Renal cortical epithelial cell (primary cell): ENCODE measurements at regions not wholly inside any gene's neighbourhood (a gene's known extent, or its start where the extent isn't known, plus 50 kb on each side); places are given as distances from the start of the nearest gene placed in this dataset.
"Not testable (repeated sequence)": the region's sequence is repeated elsewhere in the genome, so short reads cannot be mapped to it uniquely, and the experiment has no call there.

Source experiments
- DNase-seq: peaks from one replicate; pipeline ENCODE4 v3.0.0-alpha.2; 2011; ENCODE audit warnings: low read depth

DNA sequence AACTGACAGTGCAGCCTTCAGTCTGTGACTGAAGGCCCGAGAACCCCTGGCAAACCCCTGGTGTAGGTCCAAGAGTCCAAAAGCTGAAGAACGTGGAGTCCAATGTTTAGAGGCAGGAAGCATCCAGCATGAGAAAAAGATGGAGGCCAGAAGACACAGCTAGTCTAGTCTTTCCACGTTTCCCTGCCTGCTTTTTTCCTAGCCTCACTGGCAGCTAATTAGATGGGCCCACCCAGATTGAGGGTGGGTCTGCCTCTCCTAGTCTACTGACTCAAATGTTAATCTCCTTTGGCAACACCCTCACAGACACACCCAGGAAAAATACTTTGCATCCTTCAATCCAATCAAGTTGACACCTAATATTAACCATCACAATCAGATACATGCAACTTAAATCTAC, 87.8 kb downstream of the TENT5D start:
- DNase-seq = not testable (repeated sequence)

DNA sequence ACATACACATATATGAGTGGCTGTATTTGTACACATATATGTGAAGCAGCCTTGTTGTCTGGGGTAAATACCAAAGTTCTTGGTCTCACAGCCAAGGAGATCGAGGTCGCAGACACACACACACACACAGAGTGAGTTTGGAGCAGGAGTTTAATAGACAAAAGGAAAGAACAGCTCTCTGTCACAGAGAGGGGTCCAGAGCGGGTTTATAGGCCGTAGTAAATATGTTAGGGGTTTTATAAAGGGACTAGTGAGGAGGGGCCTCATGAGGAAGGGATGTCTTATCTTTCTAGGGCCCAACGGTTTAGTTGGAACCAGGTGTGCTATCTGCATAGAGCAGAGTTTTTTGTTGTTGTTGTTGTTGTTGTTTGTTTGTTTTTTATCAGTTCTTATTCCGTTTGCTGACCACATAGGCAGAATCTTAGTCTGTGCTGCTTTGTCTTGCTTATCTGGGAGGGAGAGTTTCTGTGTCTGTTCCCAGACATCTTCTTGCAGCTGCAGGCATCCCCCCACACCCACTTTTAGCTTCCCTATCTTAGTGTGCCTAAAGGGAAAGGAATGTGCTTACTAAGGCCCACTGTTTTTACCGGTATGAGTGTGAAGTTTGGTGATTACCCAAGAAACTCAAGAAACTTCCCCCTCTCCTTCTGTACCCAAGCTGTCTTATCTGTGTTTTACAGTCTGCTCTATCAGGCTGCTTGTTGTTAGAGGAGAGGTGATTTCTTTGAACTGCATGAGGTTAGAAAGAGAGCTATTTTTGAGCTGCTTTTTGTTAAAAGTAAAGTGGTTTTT, 91.9 kb downstream of the TENT5D start:
- peak; percentile 32 for DNase-seq

DNA sequence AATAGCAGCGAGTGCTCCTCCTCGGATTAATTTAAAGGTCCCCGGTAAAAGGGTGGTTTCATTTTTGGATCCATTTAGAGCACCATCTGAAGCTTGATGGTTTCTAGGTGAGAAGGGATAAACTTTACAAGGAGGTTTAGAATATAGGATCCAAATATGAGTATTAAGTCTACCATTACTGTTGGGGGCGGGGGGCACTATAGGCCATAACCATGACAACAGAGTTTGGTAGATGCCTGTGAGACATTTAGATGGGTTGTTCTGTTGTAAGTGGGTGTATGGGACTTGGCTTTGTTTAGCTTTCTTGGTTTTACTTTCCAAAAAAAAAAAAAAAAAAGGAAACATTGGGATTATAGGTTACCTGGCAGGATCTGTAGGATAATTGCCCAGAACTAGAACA, 92.7 kb downstream of the TENT5D start:
- DNase-seq = no peak

DNA sequence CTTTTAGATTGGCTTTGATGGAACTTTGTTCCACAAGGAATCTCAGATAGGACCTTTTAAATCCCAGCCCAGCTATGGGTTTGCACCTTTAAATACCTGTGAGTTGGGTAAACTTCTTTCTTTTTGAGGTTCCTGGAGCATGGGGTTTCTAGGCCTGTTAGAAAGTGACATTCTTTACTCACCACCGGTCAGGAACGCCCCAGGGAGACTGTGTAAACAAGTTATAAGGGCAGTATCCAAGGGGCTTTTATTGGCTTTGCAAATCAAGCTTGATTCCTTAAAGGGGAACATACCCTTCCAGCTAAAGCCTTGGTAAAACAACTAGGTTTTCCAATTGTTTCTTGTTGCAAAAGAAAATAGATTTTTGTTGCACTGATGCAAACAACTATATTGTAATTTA, 93.4 kb downstream of the TENT5D start:
- DNase-seq = peak; percentile 12

DNA sequence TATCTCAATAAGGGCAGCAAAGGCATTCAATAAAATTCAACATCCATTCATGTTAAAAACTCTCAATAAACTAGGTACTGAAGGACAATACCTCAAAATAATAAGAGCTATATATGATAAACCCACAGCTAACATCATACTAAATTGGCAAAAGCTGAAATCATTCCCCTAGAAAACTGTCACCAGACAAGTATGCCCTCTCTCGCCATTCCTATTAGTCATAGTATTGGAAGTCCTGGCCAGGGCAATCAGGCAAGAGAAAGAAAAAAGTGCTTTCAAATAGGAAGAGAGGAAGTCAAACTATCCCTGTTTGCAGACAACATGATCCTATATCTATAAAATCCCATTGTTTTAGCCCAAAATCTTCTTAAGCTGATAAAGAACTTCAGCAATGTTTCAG, 116.8 kb downstream of the TENT5D start:
- no peak for DNase-seq

DNA sequence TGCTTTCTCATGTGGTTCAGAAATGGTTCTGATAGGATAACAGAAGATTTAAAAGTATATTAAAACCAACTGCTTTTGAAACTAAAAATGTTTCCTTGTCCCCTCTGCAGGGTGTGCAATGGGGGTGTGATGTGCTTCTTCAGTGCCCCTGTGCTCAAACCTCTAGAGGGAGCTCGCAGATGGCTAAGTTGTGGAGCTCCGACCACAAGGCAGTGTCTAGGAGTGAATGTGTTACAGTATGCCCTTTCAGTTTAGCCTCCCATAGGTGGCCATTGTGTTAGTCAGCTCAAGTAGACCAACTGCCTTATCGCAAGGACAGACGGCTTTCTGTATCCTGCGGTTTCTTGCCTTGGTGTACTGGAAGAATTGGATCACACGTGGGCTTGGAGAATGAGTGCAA, 130.5 kb downstream of the TENT5D start:
- no peak for DNase-seq

DNA sequence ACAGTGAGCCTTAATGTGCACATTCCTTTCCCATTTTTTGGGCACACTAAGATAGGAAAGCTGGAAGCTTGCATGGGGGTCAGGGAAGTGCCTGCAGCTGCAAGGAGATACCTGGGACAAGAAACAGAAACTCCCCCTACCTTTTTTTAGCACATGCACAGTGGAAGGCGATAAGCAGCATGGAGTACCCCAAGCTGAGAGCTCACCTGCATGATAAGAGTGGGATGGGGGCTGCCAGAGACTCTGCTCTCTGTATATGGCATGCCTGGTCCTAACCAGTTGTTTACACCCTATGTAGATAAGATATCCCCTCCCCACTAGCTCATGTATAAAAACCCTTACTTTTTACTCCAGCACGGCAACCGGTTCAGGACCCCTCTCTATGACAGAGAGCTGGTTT, 135.9 kb downstream of the TENT5D start:
- no peak for DNase-seq

DNA sequence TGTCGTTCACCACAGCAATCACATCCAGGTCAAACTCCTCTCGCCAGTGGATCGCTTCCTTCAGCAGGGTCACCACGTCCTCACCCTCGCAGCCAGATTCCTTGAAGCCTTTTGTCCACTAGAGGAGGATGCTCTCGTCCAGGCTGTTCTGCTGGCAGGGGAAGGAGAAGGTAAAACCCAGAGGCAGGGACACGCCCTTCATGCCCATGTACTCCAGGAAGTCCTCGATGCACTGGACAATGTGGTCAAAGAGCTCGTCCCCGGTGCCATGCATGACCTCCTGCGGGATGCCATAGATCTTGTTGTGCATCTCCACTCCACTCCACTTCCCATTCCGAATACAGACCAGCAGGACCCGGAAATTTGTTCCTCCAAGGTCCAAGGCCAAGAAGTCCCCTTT, 152.4 kb downstream of the TENT5D start:
- DNase-seq = no peak

DNA sequence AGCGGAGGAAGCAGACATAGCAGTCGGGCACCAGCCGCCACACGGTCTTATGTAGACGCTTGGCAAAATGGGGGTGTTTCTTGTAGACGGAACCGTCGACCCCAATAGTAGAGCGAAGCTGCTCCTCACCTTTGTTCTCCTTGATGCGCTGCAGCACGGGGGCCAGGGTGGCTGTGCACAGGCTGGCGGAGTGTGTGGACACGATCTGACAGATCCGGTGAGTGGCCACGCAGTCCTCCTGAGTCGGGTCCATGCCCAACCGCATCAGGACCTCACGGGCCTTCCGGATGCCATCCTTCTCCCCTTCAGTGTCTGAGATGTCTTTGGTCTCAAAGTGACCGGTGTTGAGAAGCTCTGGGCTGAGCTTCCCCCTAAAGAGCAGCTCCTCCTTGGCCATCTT, 153.0 kb downstream of the TENT5D start:
- DNase-seq = no peak

DNA sequence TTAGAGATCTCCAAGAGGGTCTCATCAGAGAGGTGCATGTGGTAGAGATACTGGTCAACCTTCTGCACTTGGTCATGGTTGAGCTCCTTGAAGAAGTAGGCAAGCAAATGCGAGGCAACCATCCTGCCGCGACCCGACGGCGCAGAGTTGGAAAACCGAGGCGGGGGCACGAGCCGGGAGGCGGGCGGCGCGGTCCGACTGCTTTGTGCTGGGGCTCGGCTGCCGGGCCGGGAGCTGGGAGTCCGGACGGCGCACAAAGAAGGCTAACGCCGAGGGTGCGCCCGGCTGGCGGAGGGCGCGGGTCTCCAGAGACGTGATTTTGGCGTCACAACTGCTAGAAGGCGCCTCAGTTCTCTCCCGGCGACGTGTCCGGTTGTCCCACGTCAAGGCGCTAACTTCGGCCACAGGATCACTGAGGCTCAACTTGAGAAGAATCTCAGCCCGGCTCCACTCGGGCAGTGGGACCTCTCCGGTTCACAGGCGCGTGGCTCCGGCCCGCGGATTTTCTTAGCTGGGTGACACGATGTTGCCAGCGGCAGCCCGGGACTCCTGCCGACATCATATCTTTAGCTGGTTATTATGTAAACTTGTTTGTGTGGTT, 154.3 kb downstream of the TENT5D start:
- DNase-seq = not testable (repeated sequence)

DNA sequence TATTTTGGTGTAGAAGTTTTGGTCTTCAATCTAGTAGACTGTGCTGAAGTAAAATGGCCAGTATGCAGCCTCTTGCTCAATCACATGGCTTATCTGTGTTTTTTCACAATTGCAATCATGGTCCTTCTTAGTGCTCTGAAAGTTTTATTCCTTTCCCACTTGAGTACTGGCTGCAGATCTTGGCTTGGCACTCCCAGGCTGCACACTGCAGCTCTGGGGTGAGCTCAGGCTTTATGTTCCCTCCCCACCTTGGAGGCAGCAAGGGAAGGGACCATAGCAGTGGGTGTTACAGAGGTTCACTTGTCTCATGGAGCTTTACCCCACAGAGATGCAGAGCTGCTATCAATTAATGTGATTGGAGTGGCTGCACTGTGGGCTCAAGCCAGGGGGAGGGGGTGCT, 156.0 kb downstream of the TENT5D start:
- DNase-seq = no peak

DNA sequence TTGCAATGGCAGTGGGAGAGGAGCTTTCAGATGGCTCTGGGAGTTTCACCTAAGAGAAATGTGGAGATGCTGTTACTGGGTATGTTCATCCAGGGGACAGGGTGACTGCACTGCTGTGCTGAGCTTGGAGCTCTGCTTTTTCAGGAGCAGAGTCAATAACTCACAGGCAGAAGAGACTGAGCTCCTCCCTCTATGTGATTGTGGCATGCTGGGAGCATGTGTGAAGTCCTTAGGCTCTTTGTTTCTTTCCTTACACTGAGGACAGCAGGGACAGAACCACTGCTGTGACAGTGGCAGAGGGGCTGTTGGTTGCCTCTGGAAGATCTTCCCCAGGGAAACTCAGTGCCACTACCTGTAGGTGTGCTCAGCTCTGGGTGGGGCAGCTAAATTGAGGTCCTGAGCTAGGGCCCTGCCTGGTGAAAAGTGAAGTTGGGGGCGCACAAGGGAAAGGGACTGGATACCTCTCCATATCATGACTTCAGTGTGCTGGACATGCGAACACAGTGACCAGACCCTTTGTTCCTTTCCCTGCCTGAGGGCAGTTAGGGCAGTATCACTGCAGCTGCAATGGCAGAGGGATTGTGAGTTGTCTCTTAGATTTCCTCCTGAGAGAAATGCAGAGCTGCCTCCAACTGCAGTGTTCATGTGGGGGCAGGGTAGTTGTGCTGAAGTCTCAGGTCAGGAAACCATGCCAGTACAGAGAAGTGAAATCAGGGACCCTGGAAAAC, 156.7 kb downstream of the TENT5D start:
- no peak for DNase-seq

DNA sequence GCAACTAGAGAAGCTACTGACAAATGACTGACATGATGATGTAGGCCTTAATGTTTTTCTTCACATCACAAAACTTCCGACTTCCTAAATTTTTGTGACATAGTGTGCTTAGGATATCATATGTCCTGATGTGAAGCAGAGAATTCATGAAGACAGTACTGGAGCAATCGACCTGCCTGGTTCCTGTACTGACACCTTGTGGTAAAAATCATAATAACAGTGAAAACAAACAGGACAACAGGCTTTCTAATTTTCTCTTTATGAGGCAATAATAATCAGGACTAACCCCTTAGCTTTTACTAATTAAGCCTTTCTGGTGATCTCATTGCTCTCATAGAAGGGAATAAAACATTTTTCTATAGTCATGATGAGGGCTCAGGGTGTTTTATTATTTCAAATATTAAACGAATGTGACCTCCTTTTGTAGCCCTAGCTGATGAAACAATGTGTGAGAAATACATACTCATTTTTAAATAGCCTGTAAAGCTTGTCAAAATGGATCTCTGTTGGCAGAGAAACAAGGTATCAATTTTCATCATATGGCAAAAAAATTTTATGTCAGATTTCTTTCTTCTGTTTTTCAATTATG, 158.4 kb downstream of the TENT5D start:
- peak; percentile 23 for DNase-seq

DNA sequence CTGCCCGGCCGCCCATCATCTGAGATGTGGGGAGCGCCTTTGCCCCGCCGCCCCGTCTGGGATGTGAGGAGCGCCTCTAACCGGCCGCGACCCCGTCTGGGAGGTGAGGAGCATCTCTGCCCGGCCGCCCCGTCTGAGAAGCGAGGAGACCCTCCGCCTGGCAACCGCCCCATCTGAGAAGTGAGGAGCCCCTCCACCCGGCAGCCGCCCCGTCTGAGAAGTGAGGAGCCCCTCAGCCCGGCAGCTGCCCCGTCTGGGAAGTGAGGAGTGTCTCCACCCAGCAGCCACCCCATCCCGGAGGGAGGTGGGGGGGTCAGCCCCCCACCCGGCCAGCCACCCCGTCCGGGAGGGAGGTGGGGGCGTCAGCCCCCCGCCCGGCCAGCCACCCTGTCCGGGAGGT, 170.7 kb downstream of the TENT5D start:
- not testable (repeated sequence) for DNase-seq

DNA sequence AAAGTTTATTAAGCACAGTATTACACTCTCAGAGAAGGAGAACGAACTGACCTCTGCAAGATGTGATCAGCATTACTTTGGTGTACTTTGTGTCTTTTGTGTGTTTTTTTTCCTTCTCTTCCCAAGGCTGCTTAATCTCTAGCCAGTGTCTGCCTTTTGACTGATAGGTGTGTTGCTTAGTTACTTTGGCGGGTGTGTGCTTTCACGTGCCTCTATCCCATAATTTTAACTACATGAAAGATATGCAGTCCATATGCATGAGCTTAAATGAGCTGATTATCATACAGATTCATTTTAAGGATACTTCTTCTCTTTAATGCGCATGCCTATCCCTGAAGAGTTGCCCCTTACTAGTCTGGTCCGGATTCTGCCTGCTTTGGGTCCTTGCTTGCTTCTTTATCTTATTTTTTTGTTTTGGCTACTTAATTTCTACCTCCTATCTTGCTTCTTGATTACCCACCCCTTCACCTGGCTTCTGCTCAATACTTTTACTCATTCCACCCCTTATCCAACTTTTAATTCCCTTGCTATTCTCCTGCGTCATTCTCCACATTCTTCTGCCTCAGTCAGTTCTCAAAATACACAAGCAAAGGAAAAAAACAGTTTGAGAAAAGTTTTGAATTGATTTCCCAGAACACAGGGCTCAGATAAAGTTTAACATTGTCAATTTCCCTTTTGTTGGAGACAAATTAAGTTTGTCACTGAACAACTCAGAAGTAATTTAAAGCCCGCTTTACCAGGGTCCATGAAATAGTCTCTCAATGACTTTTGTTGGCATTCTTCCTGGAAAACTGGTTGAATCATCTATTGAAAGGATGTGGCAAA, 182.0 kb downstream of the TENT5D start:
- peak; percentile 15 for DNase-seq
